ENCODE measurements at regions not wholly inside any gene's neighbourhood (a gene's known extent, or its start where the extent isn't known, plus 50 kb on each side); places are given as distances from the start of the nearest gene placed in this dataset.

DNA sequence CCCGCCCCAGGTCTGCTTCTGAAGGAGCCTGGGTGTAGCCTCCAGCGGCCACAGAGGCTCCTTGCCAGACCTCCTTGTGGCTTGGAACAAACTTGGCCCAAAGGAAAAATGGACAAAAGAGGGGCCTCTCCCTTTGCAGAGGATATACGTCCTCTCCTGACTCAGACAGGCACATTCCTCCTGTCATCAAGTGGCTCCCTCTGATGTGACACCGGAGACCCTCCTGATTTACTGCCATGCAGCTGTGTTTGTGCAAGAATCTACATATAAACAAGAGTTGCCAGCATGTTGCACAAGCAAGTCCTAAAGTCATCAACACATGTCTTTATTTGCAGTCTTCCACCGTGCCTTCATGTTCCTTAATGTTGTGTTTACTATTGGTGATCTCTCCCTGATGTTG, 54.1 kb upstream of the F3 start:
- DNase-seq (ENCODE audit: low read depth), result no peak

DNA sequence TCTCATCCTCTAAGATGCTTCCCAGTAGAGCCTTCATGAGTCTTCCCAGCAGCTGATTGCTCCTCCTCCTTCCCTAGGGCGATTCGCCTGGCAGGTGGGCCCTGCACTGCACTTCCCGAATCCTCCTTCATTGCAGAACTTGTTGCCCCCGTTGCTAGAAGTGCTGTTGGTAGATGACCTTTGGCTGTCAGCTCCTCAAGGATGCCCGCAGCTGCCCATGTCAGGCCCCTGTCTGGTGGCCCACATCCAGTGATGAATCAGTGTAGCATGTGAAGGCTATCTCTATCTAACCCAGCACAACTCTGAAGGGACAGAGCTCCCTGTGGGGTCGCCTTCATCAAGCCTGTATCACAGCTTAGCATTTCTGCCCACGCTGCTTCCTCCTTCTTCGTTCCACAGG, 52.1 kb upstream of the F3 start:
- DNase-seq (ENCODE audit: low read depth), result no peak

DNA sequence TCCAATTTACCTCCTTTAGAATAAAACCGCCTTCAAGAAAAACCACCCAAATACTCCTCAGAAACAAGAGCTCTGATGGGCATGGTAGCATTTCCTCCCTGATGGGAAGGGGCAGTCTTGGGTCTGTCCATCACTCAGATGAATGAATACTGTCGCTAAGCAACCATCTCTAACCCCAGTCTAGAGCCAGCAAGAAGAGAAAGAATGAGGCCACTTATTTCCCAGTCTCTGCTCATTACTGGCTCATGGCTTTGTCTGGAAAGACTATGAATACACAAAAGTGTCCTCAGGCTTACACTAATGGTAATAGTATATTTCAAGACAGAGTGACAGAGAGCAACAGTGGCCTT, 51.0 kb upstream of the F3 start:
- DNase-seq (ENCODE audit: low read depth), result no peak

DNA sequence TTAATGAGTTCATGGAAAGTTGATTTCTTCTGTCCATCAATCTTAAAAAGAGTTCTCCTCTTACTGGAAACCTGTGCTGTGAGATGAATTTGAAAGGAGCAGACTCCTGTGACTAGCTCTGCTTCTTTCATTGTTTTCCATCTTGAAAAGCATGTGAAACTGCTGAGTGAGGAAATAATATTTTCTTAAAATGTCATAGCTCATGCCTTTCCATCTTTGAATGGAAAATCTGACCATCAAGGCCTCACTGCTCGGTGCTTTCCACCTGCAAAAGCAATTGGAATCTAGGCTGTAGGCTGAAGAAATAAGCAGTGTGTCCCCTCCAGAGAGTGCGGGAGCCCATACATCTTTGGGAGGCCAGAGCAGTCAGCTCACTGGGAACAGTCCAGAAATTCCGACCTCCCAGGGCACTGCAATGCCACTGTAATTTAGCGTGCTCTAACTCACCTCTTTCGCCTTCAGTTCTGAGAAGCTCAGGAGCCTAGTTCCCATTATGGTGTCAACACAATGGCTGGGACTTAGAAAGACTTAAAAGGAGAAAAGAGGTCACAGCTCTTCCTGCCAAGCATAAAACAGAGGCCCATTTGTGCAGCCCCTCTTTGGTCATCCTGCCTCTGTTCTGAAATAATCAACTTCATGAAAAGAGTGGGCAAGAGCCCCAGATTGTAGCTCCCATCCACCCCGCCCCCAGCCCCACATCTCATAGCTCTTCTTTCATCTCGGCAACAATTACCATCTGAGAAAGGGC, 50.4 kb upstream of the F3 start:
- no peak for DNase-seq (ENCODE audit: low read depth)

Data from forelimb muscle (tissue), 1 donor.